Vagina (tissue), 2 donors: ENCODE measurements at regions not wholly inside any gene's neighbourhood (a gene's known extent, or its start where the extent isn't known, plus 50 kb on each side); places are given as distances from the start of the nearest gene placed in this dataset.

Source experiments
- POLR2A ChIP-seq, 2 donors: fragments of 450-650 bp; IDR thresholded peaks; one replicate each; pipeline ENCODE4 v1.6.1; 2017; ENCODE audit warnings: antibody characterized with exemption in 2 of 2, mild to moderate bottlenecking in 2 of 2, moderate library complexity in 2 of 2
- POLR2AphosphoS5 ChIP-seq, 2 donors: sonication (generic); formaldehyde crosslinking; IDR thresholded peaks; one replicate each; pipeline ENCODE4 v1.9.0; 2017; ENCODE audit warnings: antibody characterized with exemption in 2 of 2, mild to moderate bottlenecking in 2 of 2, low read depth in 1 of 2; ENCODE audit not compliant: insufficient read depth in 1 of 2
- TF ChIP-seq, protein P1 (sequence below), 3 experiments: fragments of 450-650 bp in 2 of 3; fragments of 200-600 bp in 1 of 3; sonication (generic) in 1 of 3; IDR thresholded peaks; one replicate each; pipeline ENCODE4 v1.5.1; 2017 to 2019; ENCODE audit warnings: antibody characterized with exemption in 3 of 3, mild to moderate bottlenecking in 2 of 3, moderate library complexity in 2 of 3

DNA sequence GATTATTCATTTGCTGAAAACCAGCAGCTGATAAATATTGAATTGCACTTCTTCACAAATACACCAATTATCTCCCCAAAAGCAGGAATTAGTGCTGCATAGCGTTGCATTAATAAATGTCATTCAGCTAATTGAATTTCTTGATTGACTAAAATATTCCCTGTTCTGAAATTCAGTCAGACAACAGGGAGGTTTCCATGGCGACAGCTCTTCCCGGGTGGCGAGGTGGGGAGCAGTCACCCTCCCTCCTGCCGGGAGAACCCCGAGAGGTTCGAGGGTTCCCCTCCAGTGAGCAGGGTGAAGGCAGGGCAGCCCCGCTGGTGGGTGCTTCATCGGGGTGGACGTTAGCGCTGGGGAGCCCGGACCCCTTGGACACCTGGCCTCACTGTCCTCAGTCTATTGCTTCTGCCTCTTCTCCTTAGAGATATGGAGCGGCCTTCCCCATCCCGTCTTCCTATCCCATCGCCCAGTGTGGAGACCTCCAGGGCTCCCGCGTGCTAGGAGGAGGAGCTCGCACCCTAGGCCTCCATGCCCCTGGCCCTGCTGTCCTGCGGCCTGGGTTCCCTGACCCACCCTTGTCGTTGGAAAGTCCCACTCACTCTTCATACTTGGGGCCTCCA, 983.5 kb downstream of the BRD1 start:
- TF ChIP-seq POLR2AphosphoS5 (IDR thresholded peaks at IDR 0.05; ENCODE audit: insufficient read depth in 1 of 2, low read depth in 1 of 2) (no peak), POLR2A (IDR thresholded peaks at IDR 0.05) (no peak)
- TF ChIP-seq, protein P1, sequence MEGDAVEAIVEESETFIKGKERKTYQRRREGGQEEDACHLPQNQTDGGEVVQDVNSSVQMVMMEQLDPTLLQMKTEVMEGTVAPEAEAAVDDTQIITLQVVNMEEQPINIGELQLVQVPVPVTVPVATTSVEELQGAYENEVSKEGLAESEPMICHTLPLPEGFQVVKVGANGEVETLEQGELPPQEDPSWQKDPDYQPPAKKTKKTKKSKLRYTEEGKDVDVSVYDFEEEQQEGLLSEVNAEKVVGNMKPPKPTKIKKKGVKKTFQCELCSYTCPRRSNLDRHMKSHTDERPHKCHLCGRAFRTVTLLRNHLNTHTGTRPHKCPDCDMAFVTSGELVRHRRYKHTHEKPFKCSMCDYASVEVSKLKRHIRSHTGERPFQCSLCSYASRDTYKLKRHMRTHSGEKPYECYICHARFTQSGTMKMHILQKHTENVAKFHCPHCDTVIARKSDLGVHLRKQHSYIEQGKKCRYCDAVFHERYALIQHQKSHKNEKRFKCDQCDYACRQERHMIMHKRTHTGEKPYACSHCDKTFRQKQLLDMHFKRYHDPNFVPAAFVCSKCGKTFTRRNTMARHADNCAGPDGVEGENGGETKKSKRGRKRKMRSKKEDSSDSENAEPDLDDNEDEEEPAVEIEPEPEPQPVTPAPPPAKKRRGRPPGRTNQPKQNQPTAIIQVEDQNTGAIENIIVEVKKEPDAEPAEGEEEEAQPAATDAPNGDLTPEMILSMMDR (IDR thresholded peaks at IDR 0.05): no peak
